HG02759 (cell line): ENCODE measurements at regions not wholly inside any gene's neighbourhood (a gene's known extent, or its start where the extent isn't known, plus 50 kb on each side); places are given as distances from the start of the nearest gene placed in this dataset.
"Not testable (repeated sequence)": the region's sequence is repeated elsewhere in the genome, so short reads cannot be mapped to it uniquely, and the experiment has no call there.

Experiments
- ATAC-seq: cut with Tn5 transposase; IDR thresholded peaks from one replicate; pipeline ENCODE4 v1.9.1; 2021; ENCODE audit warnings: mild to moderate bottlenecking, moderate library complexity; ENCODE audit not compliant: unreplicated experiment

GRCh38 chr18:60209042-60209441 lies 163.5 kb downstream of the MC4R start:
- ATAC-seq = no peak

- no peak for ATAC-seq
Observed at GRCh38 chr18:60202708-60203107, 169.9 kb downstream of the MC4R start.

GRCh38 chr18:60200558-60200957 lies 172.0 kb downstream of the MC4R start:
- ATAC-seq = no peak

- no peak for ATAC-seq
Observed at GRCh38 chr18:60199505-60199904, 173.1 kb downstream of the MC4R start.

- ATAC-seq = no peak
Observed at GRCh38 chr18:60197671-60198462, 174.7 kb downstream of the MC4R start.

GRCh38 chr18:60196836-60197606 lies 175.6 kb downstream of the MC4R start:
- no peak for ATAC-seq

- ATAC-seq = no peak
Observed at GRCh38 chr18:60193780-60194179, 178.8 kb downstream of the MC4R start.

GRCh38 chr18:60191926-60192325 lies 180.6 kb downstream of the MC4R start:
- no peak for ATAC-seq

GRCh38 chr18:60189856-60190255 lies 182.7 kb downstream of the MC4R start:
- ATAC-seq = no peak

GRCh38 chr18:60188958-60189357 lies 183.6 kb downstream of the MC4R start:
- no peak for ATAC-seq

- no peak for ATAC-seq
Observed at GRCh38 chr18:60182223-60182622, 190.4 kb downstream of the MC4R start.

GRCh38 chr18:60180671-60181070 lies 191.9 kb downstream of the MC4R start:
- no peak for ATAC-seq

GRCh38 chr18:60178224-60178623 lies 194.4 kb downstream of the MC4R start:
- not testable (repeated sequence) for ATAC-seq

GRCh38 chr18:60176259-60176658 lies 196.3 kb downstream of the MC4R start:
- ATAC-seq = no peak

GRCh38 chr18:60174832-60175231 lies 197.7 kb downstream of the MC4R start:
- no peak for ATAC-seq

- no peak for ATAC-seq
Observed at GRCh38 chr18:60172030-60172429, 200.5 kb downstream of the MC4R start.

GRCh38 chr18:60163622-60164021 lies 209.0 kb downstream of the MC4R start:
- ATAC-seq = peak; percentile 88

- peak; percentile 52 for ATAC-seq
Observed at GRCh38 chr18:60162388-60162787, 210.2 kb downstream of the MC4R start.

- no peak for ATAC-seq
Observed at GRCh38 chr18:60157810-60158209, 214.8 kb downstream of the MC4R start.

- no peak for ATAC-seq
Observed at GRCh38 chr18:60153376-60153775, 219.2 kb downstream of the MC4R start.

GRCh38 chr18:60149316-60149715 lies 223.3 kb downstream of the MC4R start:
- ATAC-seq = no peak

- peak; percentile 51 for ATAC-seq
Observed at GRCh38 chr18:60147323-60147722, 225.3 kb downstream of the MC4R start.
